ENCODE measurements at regions not wholly inside any gene's neighbourhood (a gene's known extent, or its start where the extent isn't known, plus 50 kb on each side); places are given as distances from the start of the nearest gene placed in this dataset.
"Not testable (repeated sequence)": the region's sequence is repeated elsewhere in the genome, so short reads cannot be mapped to it uniquely, and the experiment has no call there.

- in situ Hi-C loops (cut with HindIII; ENCODE audit: low pct_unique_long_range_greater_than_20kb, low sequenced_read_pairs): no loop called here
- no peak for DNase-seq (ENCODE audit: low read depth)
Observed at GRCh38 chr5:105195765-105196164, 1633.2 kb upstream of the NUDT12 start.

- in situ Hi-C loops (cut with HindIII; ENCODE audit: low pct_unique_long_range_greater_than_20kb, low sequenced_read_pairs): no loop called here
- DNase-seq (ENCODE audit: low read depth): no peak
Observed at GRCh38 chr5:105172918-105173317, 1610.3 kb upstream of the NUDT12 start.

GRCh38 chr5:105168806-105169205, 1606.2 kb upstream of the NUDT12 start:
- no peak for DNase-seq (ENCODE audit: low read depth)
- in situ Hi-C loops (cut with HindIII; ENCODE audit: low pct_unique_long_range_greater_than_20kb, low sequenced_read_pairs): no loop called here

DNA sequence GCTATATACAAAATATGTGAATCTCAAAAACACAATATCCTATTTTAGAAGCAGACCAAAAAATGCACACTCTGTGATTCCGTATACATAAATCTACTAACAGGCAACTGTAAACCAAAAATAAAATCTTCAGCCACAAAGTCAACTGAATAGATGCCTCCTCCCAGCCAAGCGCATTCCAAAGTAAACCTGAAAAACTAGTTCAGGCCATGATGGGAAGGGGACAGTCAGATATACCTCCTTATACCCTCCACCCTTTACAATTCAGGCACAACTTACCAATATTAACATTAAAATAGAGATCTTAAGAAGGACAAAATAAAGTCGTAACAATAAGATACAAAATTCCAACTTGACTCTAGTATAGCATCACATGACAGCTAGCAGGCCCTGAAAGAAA, 1604.5 kb upstream of the NUDT12 start:
- DNase-seq (ENCODE audit: low read depth): no peak
- in situ Hi-C loops (cut with HindIII; ENCODE audit: low pct_unique_long_range_greater_than_20kb, low sequenced_read_pairs): no loop called here

- DNase-seq (ENCODE audit: low read depth): no peak
- in situ Hi-C loops (cut with HindIII; ENCODE audit: low pct_unique_long_range_greater_than_20kb, low sequenced_read_pairs): no loop called here
Observed at GRCh38 chr5:105163547-105163946, 1601.0 kb upstream of the NUDT12 start.

DNA sequence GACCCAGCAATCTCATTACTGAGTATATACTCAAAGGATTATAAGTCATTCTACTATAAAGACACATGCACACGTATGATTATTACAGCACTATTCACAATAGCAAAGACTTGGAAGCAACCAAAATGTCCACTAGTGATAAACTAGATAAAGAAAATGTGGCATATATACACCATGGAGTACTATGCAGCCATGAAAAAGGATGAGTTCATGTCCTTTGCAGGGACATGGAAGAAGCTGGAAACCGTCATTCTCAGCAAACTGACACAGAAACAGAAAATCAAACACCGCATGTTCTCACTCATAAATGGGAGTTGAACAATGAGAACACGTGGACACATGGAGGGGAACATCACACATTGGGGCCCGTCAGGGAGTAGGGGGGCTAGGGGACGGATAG, 1600.0 kb upstream of the NUDT12 start:
- in situ Hi-C loops (cut with HindIII; ENCODE audit: low pct_unique_long_range_greater_than_20kb, low sequenced_read_pairs); DNase-seq (ENCODE audit: low read depth): not testable (repeated sequence)

DNA sequence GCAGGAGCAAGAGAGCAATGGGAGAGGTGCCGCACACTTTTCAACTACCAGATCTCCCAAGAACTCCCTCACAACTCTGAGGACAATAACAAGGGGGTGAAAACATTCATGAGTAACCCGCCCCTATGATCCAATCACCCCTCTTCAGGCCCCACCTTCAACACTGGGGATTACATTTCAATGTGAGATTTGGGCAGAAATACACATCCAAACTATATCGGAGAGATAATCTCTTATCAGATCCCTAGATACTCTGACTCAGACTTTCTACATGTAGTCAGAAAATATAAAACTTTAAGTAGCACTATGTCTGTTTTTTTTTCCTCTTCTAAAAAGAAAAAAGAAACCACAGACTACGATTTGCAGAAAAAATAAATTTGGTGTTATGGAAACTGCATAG, 1595.9 kb upstream of the NUDT12 start:
- no peak for DNase-seq (ENCODE audit: low read depth)
- in situ Hi-C loops (cut with HindIII; ENCODE audit: low pct_unique_long_range_greater_than_20kb, low sequenced_read_pairs): no loop called here

- in situ Hi-C loops (cut with HindIII; ENCODE audit: low pct_unique_long_range_greater_than_20kb, low sequenced_read_pairs): no loop called here
- no peak for DNase-seq (ENCODE audit: low read depth)
Observed at GRCh38 chr5:105150323-105150722, 1587.7 kb upstream of the NUDT12 start.

GRCh38 chr5:105146867-105147266, 1584.3 kb upstream of the NUDT12 start:
- DNase-seq (ENCODE audit: low read depth): no peak
- in situ Hi-C loops (cut with HindIII; ENCODE audit: low pct_unique_long_range_greater_than_20kb, low sequenced_read_pairs): no loop called here

- no peak for DNase-seq (ENCODE audit: low read depth)
Observed at GRCh38 chr5:105145152-105145551, 1582.6 kb upstream of the NUDT12 start.

DNA sequence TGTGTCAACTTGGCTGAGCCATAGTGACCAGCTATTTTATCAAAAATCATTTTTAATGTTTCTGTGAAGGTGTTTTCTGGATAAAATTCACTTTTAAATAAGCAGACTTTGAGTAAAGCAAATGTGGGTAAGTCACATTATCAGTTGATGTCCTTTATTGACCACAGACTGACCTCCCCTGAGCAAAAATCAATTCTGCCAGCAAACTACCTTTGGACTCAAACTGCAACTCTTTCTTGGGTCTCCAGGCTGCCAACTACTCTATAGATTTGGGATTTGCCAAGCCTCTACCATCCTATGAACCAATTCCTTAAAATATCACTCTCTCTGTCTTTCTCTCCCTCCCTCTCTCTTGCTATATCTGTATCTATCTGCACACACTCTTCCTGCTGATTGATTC, 1571.7 kb upstream of the NUDT12 start:
- no peak for DNase-seq (ENCODE audit: low read depth)
- in situ Hi-C loops (cut with HindIII; ENCODE audit: low pct_unique_long_range_greater_than_20kb, low sequenced_read_pairs): no loop called here

More at GRCh38 chr5:105145152-105145551, 1582.6 kb upstream of the NUDT12 start:
- in situ Hi-C loops (cut with HindIII; ENCODE audit: low pct_unique_long_range_greater_than_20kb, low sequenced_read_pairs): no loop called here

DNA sequence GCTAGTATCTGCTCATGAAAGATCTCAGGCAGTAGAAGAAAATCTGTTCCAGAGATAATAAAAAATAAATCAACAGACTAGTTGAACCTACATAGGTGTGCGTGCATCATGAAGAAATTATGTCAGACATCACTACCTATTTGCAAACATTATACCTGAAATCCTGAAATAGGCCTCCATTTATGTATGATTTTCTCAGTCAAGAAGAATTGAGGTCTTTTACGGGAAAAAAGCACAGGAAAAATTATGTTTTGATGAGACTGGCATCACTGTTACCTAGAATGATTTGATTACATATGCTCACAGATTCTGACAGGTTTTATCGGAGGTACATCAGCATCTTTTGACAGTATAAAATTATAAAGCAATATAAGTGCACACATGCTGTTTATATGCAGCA, 1570.5 kb upstream of the NUDT12 start:
- no peak for DNase-seq (ENCODE audit: low read depth)
- in situ Hi-C loops (cut with HindIII; ENCODE audit: low pct_unique_long_range_greater_than_20kb, low sequenced_read_pairs): no loop called here

DNA sequence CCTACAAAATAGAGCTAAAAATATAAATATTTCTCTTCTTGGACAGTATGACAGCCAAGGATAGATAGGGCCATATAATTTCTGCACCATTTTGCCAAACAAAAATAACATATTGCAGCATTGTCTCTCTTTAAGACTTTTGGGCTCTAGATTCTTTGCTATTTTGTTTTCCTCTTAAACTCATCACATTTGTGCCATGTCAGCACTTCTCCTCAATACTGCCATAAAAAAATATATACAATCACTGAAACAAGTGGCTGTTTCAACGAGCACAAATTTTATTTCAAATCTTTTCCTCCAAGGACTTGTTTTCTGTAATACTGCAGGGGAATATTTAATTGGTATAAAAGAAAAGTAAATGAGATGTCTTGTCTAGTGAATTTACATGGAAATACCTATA, 1570.0 kb upstream of the NUDT12 start:
- no peak for DNase-seq (ENCODE audit: low read depth)
- in situ Hi-C loops (cut with HindIII; ENCODE audit: low pct_unique_long_range_greater_than_20kb, low sequenced_read_pairs): no loop called here

- in situ Hi-C loops (cut with HindIII; ENCODE audit: low pct_unique_long_range_greater_than_20kb, low sequenced_read_pairs): no loop called here
- no peak for DNase-seq (ENCODE audit: low read depth)
Observed at GRCh38 chr5:105131045-105131444, 1568.5 kb upstream of the NUDT12 start.

DNA sequence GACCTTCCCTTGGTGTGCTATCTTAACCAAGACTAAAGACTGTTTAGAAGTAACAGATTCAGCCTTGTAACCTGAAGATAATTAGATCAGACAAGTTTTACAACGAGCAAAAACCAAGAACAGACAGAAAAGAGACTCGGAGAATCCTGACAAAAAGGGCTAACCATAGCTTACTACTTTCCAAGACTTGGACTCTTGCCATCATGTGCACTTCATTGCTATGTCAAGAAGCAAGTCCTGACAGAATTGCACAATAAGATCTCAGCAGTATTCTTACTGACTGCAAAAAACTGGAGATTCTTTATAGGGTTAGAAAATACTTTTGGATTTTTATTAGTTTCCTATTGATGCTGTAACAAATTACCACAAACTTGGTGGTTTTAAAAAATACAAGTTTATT, 1539.0 kb upstream of the NUDT12 start:
- in situ Hi-C loops (cut with HindIII; ENCODE audit: low pct_unique_long_range_greater_than_20kb, low sequenced_read_pairs): no loop called here
- DNase-seq (ENCODE audit: low read depth): no peak

- no peak for DNase-seq (ENCODE audit: low read depth)
- in situ Hi-C loops (cut with HindIII; ENCODE audit: low pct_unique_long_range_greater_than_20kb, low sequenced_read_pairs): no loop called here
Observed at GRCh38 chr5:105088961-105089360, 1526.4 kb upstream of the NUDT12 start.

DNA sequence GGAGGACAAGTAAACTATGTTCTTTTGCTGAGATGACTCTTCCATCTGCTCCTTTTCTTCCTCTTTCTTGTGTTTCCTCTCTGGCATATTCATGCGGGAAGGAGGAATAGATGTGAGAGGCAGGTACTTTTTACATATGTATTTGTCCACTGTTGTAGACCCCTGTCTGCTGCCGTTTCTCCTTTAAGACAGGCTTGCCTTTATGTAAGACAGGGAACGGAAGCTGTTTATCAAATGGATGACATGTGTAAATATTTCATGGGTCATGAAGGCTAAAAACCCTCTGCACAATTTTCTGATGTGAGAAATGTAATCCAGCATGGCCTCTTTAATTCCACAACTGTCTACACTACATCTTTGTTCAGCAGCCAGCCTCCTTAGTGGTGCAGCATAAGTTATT, 1525.5 kb upstream of the NUDT12 start:
- in situ Hi-C loops (cut with HindIII; ENCODE audit: low pct_unique_long_range_greater_than_20kb, low sequenced_read_pairs): no loop called here
- DNase-seq (ENCODE audit: low read depth): no peak

DNA sequence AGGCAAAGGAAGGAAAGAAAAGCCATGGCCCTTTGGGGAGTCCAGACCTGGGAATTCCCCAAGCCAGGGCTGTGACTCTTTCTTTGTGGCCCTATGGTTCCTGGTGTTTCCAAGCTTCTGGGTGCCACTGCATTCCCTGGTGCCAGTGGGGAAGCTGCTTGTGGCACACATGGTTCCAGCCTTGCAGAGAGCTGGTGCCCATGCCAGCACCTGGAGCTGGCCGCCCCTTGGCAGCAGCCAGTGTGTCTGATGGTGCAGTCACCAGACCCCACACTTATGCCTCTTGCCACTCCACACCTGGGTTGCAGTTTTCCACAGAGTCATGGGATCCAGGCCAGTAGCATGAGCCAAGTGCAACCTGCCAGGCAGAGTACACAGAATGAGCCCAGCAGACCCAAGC, 1495.3 kb upstream of the NUDT12 start:
- in situ Hi-C loops (cut with HindIII; ENCODE audit: low pct_unique_long_range_greater_than_20kb, low sequenced_read_pairs): no loop called here
- DNase-seq (ENCODE audit: low read depth): no peak

- in situ Hi-C loops (cut with HindIII; ENCODE audit: low pct_unique_long_range_greater_than_20kb, low sequenced_read_pairs): no loop called here
- DNase-seq (ENCODE audit: low read depth): no peak
Observed at GRCh38 chr5:105057001-105057436, 1494.4 kb upstream of the NUDT12 start.

DNA sequence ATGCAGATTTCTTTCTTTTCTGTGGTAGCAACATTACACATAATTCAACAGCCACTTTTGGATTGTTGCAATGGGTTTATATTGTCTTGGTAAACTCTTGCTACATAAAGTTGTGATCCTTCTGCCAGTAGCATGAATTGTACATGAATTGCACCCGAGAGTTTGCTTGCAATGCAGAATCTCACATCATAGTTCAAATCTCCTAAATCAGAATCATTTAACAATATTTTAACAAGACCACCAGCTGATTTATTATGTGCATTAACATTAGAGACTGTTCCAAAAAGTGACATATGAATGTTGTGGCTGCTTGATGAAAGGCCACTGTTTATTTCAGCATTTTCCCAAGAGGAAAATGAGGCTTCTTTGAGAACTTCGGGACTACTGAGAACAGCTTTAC, 1491.8 kb upstream of the NUDT12 start:
- in situ Hi-C loops (cut with HindIII; ENCODE audit: low pct_unique_long_range_greater_than_20kb, low sequenced_read_pairs): no loop called here
- no peak for DNase-seq (ENCODE audit: low read depth)

GRCh38 chr5:105042623-105043022, 1480.0 kb upstream of the NUDT12 start:
- DNase-seq (ENCODE audit: low read depth): no peak
- in situ Hi-C loops (cut with HindIII; ENCODE audit: low pct_unique_long_range_greater_than_20kb, low sequenced_read_pairs): no loop called here

All from Caki2 (cell line).